NB4 (cell line): ENCODE measurements at regions not wholly inside any gene's neighbourhood (a gene's known extent, or its start where the extent isn't known, plus 50 kb on each side); places are given as distances from the start of the nearest gene placed in this dataset.

ENCODE experiments used
- DNase-seq: peaks from one replicate; pipeline ENCODE4 v3.0.0; 2010; ENCODE audit warnings: low read depth
- H3K4me3 ChIP-seq: one replicate; pipeline ENCODE4 v1.5.1; 2011; ENCODE audit warnings: mild to moderate bottlenecking, low read depth, low read length, moderate library complexity
- MYC ChIP-seq: IDR thresholded peaks from 2 replicates; pipeline ENCODE4 v1.6.1; 2011; ENCODE audit warnings: low read depth, low read length
- POLR2A ChIP-seq: IDR thresholded peaks from 2 replicates; pipeline ENCODE4 v1.6.1; 2011; ENCODE audit warnings: mild to moderate bottlenecking; ENCODE audit not compliant: insufficient read length; ENCODE audit errors: extremely low read depth
- TF ChIP-seq, protein P1 (sequence below): IDR thresholded peaks from 2 replicates; pipeline ENCODE4 v1.6.1; 2011; ENCODE audit warnings: low read depth, low read length
- TF ChIP-seq, protein P2 (sequence below): IDR thresholded peaks from one replicate; pipeline ENCODE4 v1.5.1; 2012; ENCODE audit warnings: low read depth, low read length

DNA sequence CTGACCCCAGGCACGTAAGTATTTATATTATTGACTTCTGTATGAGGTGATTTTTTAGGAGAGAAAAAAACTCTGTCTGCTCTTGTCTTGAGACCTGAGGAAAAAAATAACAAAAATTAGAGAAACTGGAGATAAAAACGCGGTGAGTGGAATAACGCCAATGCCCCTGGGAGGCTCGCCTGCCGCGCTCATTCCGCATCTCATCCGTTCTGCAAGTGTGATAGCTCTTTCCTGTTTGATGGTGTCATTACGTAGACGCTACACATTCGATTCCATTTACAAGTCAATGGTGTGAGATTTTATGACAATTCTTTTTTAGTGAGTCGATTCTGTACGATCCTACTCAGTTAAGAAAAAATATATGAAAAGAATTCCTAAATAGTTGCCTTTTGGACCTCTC, 194.3 kb upstream of the SMIM21 start:
- TF ChIP-seq, protein P1, sequence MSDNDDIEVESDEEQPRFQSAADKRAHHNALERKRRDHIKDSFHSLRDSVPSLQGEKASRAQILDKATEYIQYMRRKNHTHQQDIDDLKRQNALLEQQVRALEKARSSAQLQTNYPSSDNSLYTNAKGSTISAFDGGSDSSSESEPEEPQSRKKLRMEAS: no peak
- TF ChIP-seq, protein P2, sequence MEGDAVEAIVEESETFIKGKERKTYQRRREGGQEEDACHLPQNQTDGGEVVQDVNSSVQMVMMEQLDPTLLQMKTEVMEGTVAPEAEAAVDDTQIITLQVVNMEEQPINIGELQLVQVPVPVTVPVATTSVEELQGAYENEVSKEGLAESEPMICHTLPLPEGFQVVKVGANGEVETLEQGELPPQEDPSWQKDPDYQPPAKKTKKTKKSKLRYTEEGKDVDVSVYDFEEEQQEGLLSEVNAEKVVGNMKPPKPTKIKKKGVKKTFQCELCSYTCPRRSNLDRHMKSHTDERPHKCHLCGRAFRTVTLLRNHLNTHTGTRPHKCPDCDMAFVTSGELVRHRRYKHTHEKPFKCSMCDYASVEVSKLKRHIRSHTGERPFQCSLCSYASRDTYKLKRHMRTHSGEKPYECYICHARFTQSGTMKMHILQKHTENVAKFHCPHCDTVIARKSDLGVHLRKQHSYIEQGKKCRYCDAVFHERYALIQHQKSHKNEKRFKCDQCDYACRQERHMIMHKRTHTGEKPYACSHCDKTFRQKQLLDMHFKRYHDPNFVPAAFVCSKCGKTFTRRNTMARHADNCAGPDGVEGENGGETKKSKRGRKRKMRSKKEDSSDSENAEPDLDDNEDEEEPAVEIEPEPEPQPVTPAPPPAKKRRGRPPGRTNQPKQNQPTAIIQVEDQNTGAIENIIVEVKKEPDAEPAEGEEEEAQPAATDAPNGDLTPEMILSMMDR: no peak
- TF ChIP-seq POLR2A (no peak), MYC (no peak)
- no peak for DNase-seq
- H3K4me3 ChIP-seq: no peak overlapping the region

DNA sequence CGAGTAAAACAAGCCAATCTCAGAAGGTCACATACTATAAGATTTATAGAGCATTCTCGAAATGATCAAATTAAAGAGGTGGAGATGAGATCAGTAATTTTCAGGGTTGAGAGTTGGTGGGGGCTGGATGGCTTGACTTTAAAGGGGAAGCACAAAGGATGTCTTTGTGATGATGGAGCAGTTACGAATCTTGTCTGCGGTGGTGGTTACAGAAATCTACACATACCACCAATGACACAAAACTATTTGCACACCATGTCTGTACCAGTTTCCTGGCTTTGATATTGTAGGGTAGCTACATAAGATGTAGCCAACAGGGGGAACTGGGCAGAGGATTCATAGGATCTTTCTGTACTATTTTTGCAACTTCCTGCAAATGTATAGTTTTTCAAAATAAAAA, 190.6 kb upstream of the SMIM21 start:
- TF ChIP-seq POLR2A (no peak), MYC (no peak)
- TF ChIP-seq, protein P1: no peak
- TF ChIP-seq, protein P2: no peak
- no peak for DNase-seq
- H3K4me3 ChIP-seq: no peak overlapping the region

DNA sequence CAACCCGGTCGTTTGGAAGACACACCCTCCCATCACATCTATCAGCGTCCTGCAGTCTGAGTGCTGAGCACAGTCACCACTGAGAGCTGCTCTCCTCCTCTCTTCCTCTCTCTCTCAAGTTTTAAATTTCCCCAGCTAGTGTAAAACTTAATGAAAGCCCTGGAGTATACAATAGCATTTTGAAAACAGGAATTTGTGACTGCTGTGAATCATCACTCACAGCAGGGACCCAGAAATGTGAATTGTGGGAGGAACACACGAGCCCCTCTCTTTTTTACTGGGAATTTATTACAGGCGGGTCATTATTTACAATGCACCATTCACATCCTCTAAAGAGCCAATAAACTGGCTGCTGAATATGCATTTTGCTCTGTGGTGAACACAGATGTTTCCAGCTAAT, 185.0 kb upstream of the SMIM21 start:
- H3K4me3 ChIP-seq: no peak overlapping the region
- no peak for DNase-seq
- no peak for TF ChIP-seq MYC
- TF ChIP-seq, protein P2: no peak
- no peak for TF ChIP-seq POLR2A
- TF ChIP-seq, protein P1: no peak

DNA sequence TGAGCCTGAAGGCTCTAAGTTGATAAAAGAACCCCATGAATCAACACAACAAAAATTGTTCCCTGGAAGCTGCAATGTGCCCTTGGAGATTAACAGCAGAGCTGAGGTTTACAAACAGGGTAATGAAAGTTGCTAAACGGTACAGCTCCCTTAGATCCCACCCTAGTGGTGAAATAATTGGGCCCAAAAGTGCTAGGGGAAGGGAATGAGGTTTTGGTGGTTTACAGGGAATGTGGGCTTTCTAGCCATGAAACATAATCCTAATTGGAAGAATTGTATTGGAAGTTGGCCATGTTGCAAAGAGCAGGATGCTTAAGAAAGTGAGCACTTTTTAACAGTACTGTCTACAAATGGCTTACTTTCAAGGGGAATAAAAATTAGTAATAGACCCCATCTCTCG, 180.2 kb upstream of the SMIM21 start:
- TF ChIP-seq, protein P2: no peak
- TF ChIP-seq, protein P1: no peak
- TF ChIP-seq POLR2A: no peak
- TF ChIP-seq MYC: no peak
- no peak for DNase-seq
- no peak overlapping the region for H3K4me3 ChIP-seq

DNA sequence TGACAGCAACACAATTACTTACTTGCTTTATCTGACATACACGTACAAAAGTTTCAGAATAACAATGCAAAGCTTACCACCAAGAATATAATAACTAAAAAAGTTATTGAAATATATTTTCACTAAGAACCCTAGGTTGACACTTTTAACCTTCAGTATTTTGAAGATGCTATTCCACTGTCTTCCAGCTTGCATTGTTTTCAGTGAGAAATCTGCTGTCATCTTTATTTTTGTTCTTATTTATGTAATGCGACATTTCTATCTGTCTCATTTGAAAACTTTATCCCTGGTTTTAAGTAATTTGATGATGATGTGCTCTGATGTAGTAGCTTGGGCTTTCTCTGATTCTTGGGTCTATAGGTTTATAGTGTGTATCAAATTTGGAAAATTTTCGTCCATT, 165.0 kb upstream of the SMIM21 start:
- no peak for DNase-seq
- TF ChIP-seq, protein P2: no peak
- TF ChIP-seq MYC (no peak), POLR2A (no peak)
- TF ChIP-seq, protein P1: no peak
- no peak overlapping the region for H3K4me3 ChIP-seq

DNA sequence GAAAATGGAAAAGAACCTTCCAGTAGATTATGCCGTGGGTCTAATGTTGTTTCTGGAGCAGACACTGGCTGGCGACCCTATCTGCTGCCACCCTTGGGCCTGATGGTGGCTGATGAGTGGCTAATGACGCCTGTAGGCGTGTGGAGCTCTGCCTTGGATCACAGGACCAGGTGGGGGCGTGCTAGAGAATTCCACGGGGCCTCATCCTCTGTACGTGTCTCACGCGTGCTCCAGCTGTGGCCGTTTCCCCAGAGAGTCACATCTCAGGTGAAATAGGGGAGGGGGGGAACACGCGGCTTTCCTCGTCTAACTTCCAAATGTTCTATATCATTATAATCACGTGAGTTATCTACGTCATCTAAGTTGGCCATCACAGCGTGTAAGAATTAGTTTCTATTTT, 160.9 kb upstream of the SMIM21 start:
- no peak for DNase-seq

More for the DNA sequence above, 160.9 kb upstream of the SMIM21 start:
- TF ChIP-seq MYC: no peak
- TF ChIP-seq, protein P2: no peak
- TF ChIP-seq, protein P1: no peak
- H3K4me3 ChIP-seq: no peak overlapping the region
